ENCODE measurements at regions not wholly inside any gene's neighbourhood (a gene's known extent, or its start where the extent isn't known, plus 50 kb on each side); places are given as distances from the start of the nearest gene placed in this dataset.

GRCh38 chr4:120228086-120228485, 161.4 kb upstream of the MAD2L1 start:
- in situ Hi-C loops (cut with HindIII; ENCODE audit: low sequenced_read_pairs), result no loop called here
- no peak overlapping the region for H3K4me3 ChIP-seq (ENCODE audit: low read depth, low read length)
- no peak for DNase-seq (ENCODE audit: low read depth, low spot score)
- TF ChIP-seq CTCF (IDR thresholded peaks at IDR 0.05; ENCODE audit: low read depth, low read length), result no peak

- in situ Hi-C loops (cut with HindIII; ENCODE audit: low sequenced_read_pairs), result no loop called here
- TF ChIP-seq CTCF (IDR thresholded peaks at IDR 0.05; ENCODE audit: low read depth, low read length), result no peak
- no peak overlapping the region for H3K4me3 ChIP-seq (ENCODE audit: low read depth, low read length)
- no peak for DNase-seq (ENCODE audit: low read depth, low spot score)
Observed at GRCh38 chr4:120227554-120227953, 160.9 kb upstream of the MAD2L1 start.

- DNase-seq (ENCODE audit: low read depth, low spot score), result no peak
- H3K4me3 ChIP-seq (ENCODE audit: low read depth, low read length), result no peak overlapping the region
- in situ Hi-C loops (cut with HindIII; ENCODE audit: low sequenced_read_pairs), result no loop called here
- TF ChIP-seq CTCF (IDR thresholded peaks at IDR 0.05; ENCODE audit: low read depth, low read length), result no peak
Observed at GRCh38 chr4:120225527-120225926, 158.9 kb upstream of the MAD2L1 start.

- in situ Hi-C loops (cut with HindIII; ENCODE audit: low sequenced_read_pairs), result no loop called here
- TF ChIP-seq CTCF (IDR thresholded peaks at IDR 0.05; ENCODE audit: low read depth, low read length), result no peak
- no peak overlapping the region for H3K4me3 ChIP-seq (ENCODE audit: low read depth, low read length)
- DNase-seq (ENCODE audit: low read depth, low spot score), result peak; percentile 20
Observed at GRCh38 chr4:120218981-120219380, 152.3 kb upstream of the MAD2L1 start.

GRCh38 chr4:120215350-120215749, 148.7 kb upstream of the MAD2L1 start:
- DNase-seq (ENCODE audit: low read depth, low spot score), result no peak
- in situ Hi-C loops (cut with HindIII; ENCODE audit: low sequenced_read_pairs), result no loop called here
- no peak for TF ChIP-seq CTCF (IDR thresholded peaks at IDR 0.05; ENCODE audit: low read depth, low read length)
- H3K4me3 ChIP-seq (ENCODE audit: low read depth, low read length), result no peak overlapping the region

- no peak for DNase-seq (ENCODE audit: low read depth, low spot score)
- H3K4me3 ChIP-seq (ENCODE audit: low read depth, low read length), result no peak overlapping the region
- TF ChIP-seq CTCF (IDR thresholded peaks at IDR 0.05; ENCODE audit: low read depth, low read length), result no peak
- in situ Hi-C loops (cut with HindIII; ENCODE audit: low sequenced_read_pairs), result no loop called here
Observed at GRCh38 chr4:120211408-120212015, 144.9 kb upstream of the MAD2L1 start.

- DNase-seq (ENCODE audit: low read depth, low spot score), result no peak
- no peak for TF ChIP-seq CTCF (IDR thresholded peaks at IDR 0.05; ENCODE audit: low read depth, low read length)
- in situ Hi-C loops (cut with HindIII; ENCODE audit: low sequenced_read_pairs), result no loop called here
- H3K4me3 ChIP-seq (ENCODE audit: low read depth, low read length), result no peak overlapping the region
Observed at GRCh38 chr4:120209706-120210105, 143.1 kb upstream of the MAD2L1 start.
